ENCODE measurements at regions not wholly inside any gene's neighbourhood (a gene's known extent, or its start where the extent isn't known, plus 50 kb on each side); places are given as distances from the start of the nearest gene placed in this dataset.

DNA sequence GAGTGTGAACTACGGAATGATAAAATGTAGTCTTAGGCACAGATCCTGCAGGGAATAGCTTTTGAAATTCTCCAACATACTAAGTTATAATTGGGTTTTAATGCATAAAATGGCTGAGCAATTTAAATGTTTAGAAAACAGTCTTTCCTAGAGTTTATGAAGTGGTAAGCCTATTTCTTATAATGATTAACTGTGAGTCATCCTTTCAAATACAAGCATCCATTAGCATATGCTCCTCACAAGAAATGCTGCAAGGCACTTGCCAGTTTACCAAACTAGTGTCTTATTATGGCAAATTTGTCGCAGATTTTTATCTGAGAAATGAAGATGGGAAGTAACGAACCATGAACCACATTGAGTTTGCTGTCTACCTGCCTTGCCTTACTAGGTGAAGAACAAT, 101.3 kb upstream of the ESRRG start:
- no peaks in the 10 kb centered on the region for H3K27me3 ChIP-seq (ENCODE audit: control insufficient read depth in 1 of 2, insufficient read depth in 2 of 2, low read length in 2 of 2)
- no peaks in the 10 kb centered on the region for H3K36me3 ChIP-seq (ENCODE audit: control insufficient read depth in 2 of 2, insufficient read depth in 2 of 2, low read length in 2 of 2)
- H3K4me3 ChIP-seq (ENCODE audit: low read length in 2 of 2) = no peak overlapping the region
- H3K9me3 ChIP-seq (ENCODE audit: control insufficient read depth in 2 of 2, low read length in 2 of 2) = no peaks in the 10 kb centered on the region
- no peak overlapping the region for H3K9ac ChIP-seq (ENCODE audit: low read length in 2 of 2)
- H3K27ac ChIP-seq (ENCODE audit: low read length) = no peak overlapping the region
- no peaks in the 10 kb centered on the region for H3K4me1 ChIP-seq (ENCODE audit: control insufficient read depth, insufficient read depth, low read length)

DNA sequence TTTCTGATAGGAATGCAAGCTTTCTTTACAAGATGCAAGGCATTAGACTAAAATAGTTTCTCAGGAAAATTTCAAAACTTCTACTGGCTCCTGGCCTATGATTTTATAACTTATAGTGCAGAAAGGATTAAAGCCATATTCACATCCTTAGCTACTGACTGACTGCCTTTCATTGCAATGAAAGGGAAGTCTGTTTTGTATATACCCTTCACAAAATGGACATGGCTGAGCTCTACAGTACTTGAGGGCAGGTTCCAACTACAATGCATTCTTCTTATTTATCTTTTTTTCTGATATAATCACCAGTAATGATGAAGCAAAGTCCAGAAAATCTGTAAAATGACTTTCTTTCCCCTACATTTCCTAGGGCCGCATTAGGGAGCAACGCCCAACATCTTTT, 100.5 kb upstream of the ESRRG start:
- no peak overlapping the region for H3K9ac ChIP-seq (ENCODE audit: low read length in 2 of 2)
- no peak overlapping the region for H3K4me3 ChIP-seq (ENCODE audit: low read length in 2 of 2)
- H3K4me1 ChIP-seq (ENCODE audit: control insufficient read depth, insufficient read depth, low read length) = no peaks in the 10 kb centered on the region
- no peaks in the 10 kb centered on the region for H3K27me3 ChIP-seq (ENCODE audit: control insufficient read depth in 1 of 2, insufficient read depth in 2 of 2, low read length in 2 of 2)
- H3K9me3 ChIP-seq (ENCODE audit: control insufficient read depth in 2 of 2, low read length in 2 of 2) = no peaks in the 10 kb centered on the region
- no peaks in the 10 kb centered on the region for H3K36me3 ChIP-seq (ENCODE audit: control insufficient read depth in 2 of 2, insufficient read depth in 2 of 2, low read length in 2 of 2)
- H3K27ac ChIP-seq (ENCODE audit: low read length) = no peak overlapping the region

DNA sequence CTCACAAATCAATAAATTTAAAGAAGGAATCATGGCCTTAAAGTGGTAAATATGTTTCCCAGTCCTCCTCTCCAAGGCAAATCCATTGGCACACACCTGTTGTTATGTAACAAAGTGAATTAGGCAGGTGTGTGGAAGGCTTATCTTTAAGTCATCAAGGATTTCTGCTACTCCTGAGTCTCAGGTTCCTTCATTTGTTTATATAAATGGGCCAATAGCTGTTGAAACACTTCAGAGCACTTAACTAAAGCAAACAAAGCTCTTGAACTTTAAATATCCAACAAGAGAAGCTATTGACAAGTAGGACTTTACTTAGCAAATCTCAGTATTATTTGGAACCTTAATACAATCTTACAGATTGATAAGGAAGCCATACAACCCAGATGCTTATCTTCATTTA, 99.3 kb upstream of the ESRRG start:
- Histone ChIP-seq H3K4me1 (ENCODE audit: control insufficient read depth, insufficient read depth, low read length) (no peaks in the 10 kb centered on the region), H3K27ac (ENCODE audit: low read length) (no peak overlapping the region), H3K4me3 (ENCODE audit: low read length in 2 of 2) (no peak overlapping the region), H3K27me3 (ENCODE audit: control insufficient read depth in 1 of 2, insufficient read depth in 2 of 2, low read length in 2 of 2) (no peaks in the 10 kb centered on the region), H3K9ac (ENCODE audit: low read length in 2 of 2) (no peak overlapping the region), H3K9me3 (ENCODE audit: control insufficient read depth in 2 of 2, low read length in 2 of 2) (no peaks in the 10 kb centered on the region), H3K36me3 (ENCODE audit: control insufficient read depth in 2 of 2, insufficient read depth in 2 of 2, low read length in 2 of 2) (no peaks in the 10 kb centered on the region)

DNA sequence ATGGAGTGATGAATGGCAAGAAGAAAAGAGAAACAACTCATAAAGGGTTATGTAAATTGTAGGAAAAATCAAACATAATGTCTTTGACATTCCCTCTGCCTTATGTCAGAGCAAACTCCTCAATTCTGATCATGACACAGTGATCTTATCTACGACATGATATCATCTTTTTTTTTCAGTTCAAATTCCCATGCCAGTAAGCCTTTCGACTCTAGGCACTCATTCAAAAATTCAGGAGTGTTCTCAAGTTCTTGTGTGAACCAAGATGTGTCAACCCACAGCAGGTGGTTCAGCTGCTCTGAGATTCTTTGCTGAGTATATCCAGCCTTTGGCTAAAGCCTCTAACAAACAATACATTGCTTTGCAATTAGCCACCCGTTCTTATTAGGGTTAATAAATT, 97.1 kb upstream of the ESRRG start:
- H3K4me1 ChIP-seq (ENCODE audit: control insufficient read depth, insufficient read depth, low read length) = no peaks in the 10 kb centered on the region
- H3K9ac ChIP-seq (ENCODE audit: low read length in 2 of 2) = no peak overlapping the region
- H3K4me3 ChIP-seq (ENCODE audit: low read length in 2 of 2) = no peak overlapping the region
- H3K27ac ChIP-seq (ENCODE audit: low read length) = no peak overlapping the region
- H3K9me3 ChIP-seq (ENCODE audit: control insufficient read depth in 2 of 2, low read length in 2 of 2) = no peaks in the 10 kb centered on the region
- no peaks in the 10 kb centered on the region for H3K27me3 ChIP-seq (ENCODE audit: control insufficient read depth in 1 of 2, insufficient read depth in 2 of 2, low read length in 2 of 2)
- no peaks in the 10 kb centered on the region for H3K36me3 ChIP-seq (ENCODE audit: control insufficient read depth in 2 of 2, insufficient read depth in 2 of 2, low read length in 2 of 2)

DNA sequence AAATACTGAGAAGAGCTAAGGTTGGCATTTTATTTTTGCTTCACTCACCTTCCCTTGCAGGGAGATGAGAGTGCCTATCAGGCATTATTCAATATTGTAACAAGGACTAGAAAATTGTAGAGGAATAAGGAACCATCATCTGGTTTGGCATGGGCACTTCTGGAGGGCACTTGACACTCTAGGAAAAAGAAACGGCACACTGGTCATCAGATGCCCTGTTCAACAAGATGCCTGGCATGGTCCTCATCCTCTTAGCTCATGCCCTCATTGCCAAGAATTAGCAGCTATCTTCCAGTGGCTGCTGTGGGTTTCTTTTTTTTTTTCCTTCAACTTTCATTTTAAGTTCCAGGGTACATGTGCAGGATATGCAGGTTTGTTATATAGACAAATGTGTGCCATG, 95.1 kb upstream of the ESRRG start:
- Histone ChIP-seq H3K36me3 (ENCODE audit: control insufficient read depth in 2 of 2, insufficient read depth in 2 of 2, low read length in 2 of 2) (no peaks in the 10 kb centered on the region), H3K4me1 (ENCODE audit: control insufficient read depth, insufficient read depth, low read length) (peaks cover 2% of the 10 kb centered on the region), H3K4me3 (ENCODE audit: low read length in 2 of 2) (no peak overlapping the region), H3K27me3 (ENCODE audit: control insufficient read depth in 1 of 2, insufficient read depth in 2 of 2, low read length in 2 of 2) (no peaks in the 10 kb centered on the region), H3K27ac (ENCODE audit: low read length) (no peak overlapping the region), H3K9ac (ENCODE audit: low read length in 2 of 2) (no peak overlapping the region), H3K9me3 (ENCODE audit: control insufficient read depth in 2 of 2, low read length in 2 of 2) (no peaks in the 10 kb centered on the region)

DNA sequence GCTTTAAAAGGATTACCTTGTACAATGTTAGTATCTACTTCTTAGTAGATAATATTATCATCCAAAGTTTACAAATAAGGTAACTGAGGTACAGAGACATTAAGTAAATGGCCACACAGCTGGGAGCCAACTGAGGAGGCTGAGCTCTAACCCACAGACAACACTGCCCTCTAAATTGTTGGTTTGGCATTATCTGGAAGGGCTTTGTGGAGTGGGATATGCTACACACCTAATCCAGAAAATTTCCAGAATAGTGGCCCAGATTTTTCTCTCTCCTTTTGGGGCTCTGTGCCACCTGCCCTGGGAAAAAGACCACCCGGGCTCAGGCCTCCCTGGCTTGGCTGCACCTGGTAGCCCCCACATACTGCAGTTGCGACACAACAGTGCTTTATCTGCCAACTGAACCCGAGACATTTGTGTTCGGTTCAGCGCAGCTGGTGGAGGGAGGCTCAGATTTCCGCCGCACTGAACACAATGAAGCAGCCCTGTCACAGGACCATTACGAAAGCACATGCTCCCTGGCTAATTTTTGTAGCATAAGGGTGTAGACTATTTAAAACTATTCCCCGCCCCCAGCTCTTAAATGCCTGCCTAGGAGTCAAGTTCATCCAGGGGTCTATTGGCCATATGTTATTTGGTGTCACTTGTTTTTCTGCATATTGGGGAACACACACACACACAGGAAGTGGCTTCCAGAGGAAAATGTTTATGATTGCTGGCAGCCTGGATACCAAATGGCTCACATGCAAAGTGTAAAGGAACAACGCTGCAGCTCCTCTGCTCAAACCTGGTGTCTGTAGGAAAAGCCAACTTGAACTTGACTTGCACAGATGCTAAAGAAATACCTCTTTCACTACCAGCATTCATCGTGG, 92.3 kb upstream of the ESRRG start:
- Histone ChIP-seq H3K4me3 (ENCODE audit: low read length in 2 of 2) (peak overlapping the region in 1 of 2 donors; percentile 35), H3K9me3 (ENCODE audit: control insufficient read depth in 2 of 2, low read length in 2 of 2) (no peaks in the 10 kb centered on the region), H3K36me3 (ENCODE audit: control insufficient read depth in 2 of 2, insufficient read depth in 2 of 2, low read length in 2 of 2) (no peaks in the 10 kb centered on the region), H3K4me1 (ENCODE audit: control insufficient read depth, insufficient read depth, low read length) (peaks cover 2% of the 10 kb centered on the region), H3K27me3 (ENCODE audit: control insufficient read depth in 1 of 2, insufficient read depth in 2 of 2, low read length in 2 of 2) (no peaks in the 10 kb centered on the region), H3K9ac (ENCODE audit: low read length in 2 of 2) (no peak overlapping the region), H3K27ac (ENCODE audit: low read length) (no peak overlapping the region)

DNA sequence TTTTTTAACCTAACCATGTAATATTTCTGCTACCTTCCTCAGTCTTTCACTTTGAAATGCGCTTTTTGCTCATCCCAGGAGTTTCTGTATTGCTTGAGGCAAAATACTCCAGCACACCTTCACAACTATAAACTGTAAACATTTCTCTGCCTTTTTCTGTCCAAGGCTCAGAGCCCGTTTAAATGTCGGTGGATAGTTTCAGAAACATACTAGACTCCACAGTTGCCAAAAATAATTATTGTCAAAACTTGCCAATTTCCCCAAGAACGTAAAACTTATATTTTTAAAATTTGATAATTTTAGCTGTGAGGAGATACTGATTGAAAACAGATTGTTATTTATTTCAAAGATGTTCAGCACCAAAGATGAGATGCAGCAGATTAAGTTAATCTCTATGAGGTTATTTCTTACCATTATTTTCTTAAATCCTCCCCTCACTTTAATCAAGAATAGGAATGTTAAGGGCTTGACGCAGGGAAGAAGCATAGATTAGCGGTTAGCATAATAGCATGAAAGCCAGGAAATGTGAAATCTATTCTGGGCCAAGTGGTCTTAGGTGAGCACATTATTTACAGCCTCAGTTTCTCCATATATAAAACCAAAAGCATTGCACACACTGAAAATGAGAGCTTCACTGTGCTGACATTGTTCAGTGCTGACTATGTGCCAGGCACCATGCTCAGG, 91.5 kb upstream of the ESRRG start:
- Histone ChIP-seq H3K4me1 (ENCODE audit: control insufficient read depth, insufficient read depth, low read length) (peaks cover 2% of the 10 kb centered on the region), H3K36me3 (ENCODE audit: control insufficient read depth in 2 of 2, insufficient read depth in 2 of 2, low read length in 2 of 2) (no peaks in the 10 kb centered on the region), H3K4me3 (ENCODE audit: low read length in 2 of 2) (peak overlapping the region in 1 of 2 donors; percentile 35), H3K27me3 (ENCODE audit: control insufficient read depth in 1 of 2, insufficient read depth in 2 of 2, low read length in 2 of 2) (no peaks in the 10 kb centered on the region), H3K9me3 (ENCODE audit: control insufficient read depth in 2 of 2, low read length in 2 of 2) (no peaks in the 10 kb centered on the region), H3K9ac (ENCODE audit: low read length in 2 of 2) (no peak overlapping the region), H3K27ac (ENCODE audit: low read length) (no peak overlapping the region)

DNA sequence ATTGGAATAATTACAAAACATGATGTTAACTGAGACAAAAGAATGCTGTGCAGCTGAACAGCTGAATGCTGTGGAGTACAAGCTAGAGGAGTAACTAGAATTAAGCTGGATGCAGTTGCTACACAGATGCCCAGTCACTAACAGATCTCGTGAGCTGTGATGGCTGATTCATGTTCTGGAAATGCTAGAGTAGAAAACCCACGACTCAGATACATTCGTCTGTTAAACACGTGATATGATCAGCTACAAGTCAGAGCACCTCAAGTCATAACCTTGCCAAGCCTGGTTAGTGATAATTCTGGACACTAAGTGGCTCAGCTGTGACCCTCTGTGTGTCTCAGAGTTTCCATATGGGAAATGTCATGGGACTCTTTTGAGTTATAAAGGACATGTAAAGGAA, 89.7 kb upstream of the ESRRG start:
- no peaks in the 10 kb centered on the region for H3K36me3 ChIP-seq (ENCODE audit: control insufficient read depth in 2 of 2, insufficient read depth in 2 of 2, low read length in 2 of 2)
- no peak overlapping the region for H3K27ac ChIP-seq (ENCODE audit: low read length)
- peaks cover 2% of the 10 kb centered on the region for H3K4me1 ChIP-seq (ENCODE audit: control insufficient read depth, insufficient read depth, low read length)
- no peak overlapping the region for H3K9ac ChIP-seq (ENCODE audit: low read length in 2 of 2)
- H3K9me3 ChIP-seq (ENCODE audit: control insufficient read depth in 2 of 2, low read length in 2 of 2) = no peaks in the 10 kb centered on the region
- no peak overlapping the region for H3K4me3 ChIP-seq (ENCODE audit: low read length in 2 of 2)
- no peaks in the 10 kb centered on the region for H3K27me3 ChIP-seq (ENCODE audit: control insufficient read depth in 1 of 2, insufficient read depth in 2 of 2, low read length in 2 of 2)

DNA sequence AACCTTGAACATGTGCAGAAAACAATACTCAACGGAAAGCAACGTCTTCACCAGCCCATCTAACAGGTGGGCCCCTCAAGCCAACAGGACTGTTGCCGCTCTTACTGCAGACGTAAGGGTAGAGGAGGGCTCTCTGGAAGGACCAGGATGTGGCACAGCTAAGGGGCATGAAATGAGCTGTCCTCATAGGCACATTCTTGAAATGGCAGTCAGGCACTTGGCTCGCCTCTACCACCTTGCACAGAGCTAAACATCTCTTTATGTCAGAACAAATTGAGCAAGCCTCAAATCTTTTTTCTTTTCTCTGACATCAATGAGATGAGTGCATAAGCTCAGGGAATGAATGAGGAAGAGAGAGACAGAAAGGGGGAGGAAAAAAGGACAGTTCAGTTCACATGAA, 86.4 kb upstream of the ESRRG start:
- Histone ChIP-seq H3K27ac (ENCODE audit: low read length) (no peak overlapping the region), H3K4me1 (ENCODE audit: control insufficient read depth, insufficient read depth, low read length) (no peaks in the 10 kb centered on the region), H3K9ac (ENCODE audit: low read length in 2 of 2) (no peak overlapping the region), H3K36me3 (ENCODE audit: control insufficient read depth in 2 of 2, insufficient read depth in 2 of 2, low read length in 2 of 2) (no peaks in the 10 kb centered on the region), H3K4me3 (ENCODE audit: low read length in 2 of 2) (no peak overlapping the region), H3K27me3 (ENCODE audit: control insufficient read depth in 1 of 2, insufficient read depth in 2 of 2, low read length in 2 of 2) (no peaks in the 10 kb centered on the region), H3K9me3 (ENCODE audit: control insufficient read depth in 2 of 2, low read length in 2 of 2) (no peaks in the 10 kb centered on the region)

DNA sequence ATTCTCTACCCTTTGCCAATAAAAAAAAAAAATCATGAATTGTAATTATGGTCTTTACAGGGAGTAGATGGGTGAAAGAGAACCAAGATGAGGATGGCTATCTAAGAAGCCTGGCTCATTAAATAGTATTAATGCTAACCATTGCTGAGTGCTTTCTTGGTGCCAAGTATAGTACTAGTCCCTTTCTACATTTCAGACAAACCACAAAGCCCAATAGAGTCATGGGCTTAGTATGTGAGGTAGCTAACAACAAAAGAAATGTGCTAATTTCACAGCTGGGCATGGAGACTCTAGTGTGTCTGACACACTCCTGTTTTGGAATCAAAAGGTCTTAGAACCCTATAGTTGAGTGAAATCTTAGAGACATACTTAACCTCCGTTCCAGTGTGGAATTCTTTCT, 84.5 kb upstream of the ESRRG start:
- Histone ChIP-seq H3K27ac (ENCODE audit: low read length) (no peak overlapping the region), H3K27me3 (ENCODE audit: control insufficient read depth in 1 of 2, insufficient read depth in 2 of 2, low read length in 2 of 2) (no peaks in the 10 kb centered on the region), H3K4me3 (ENCODE audit: low read length in 2 of 2) (no peak overlapping the region), H3K4me1 (ENCODE audit: control insufficient read depth, insufficient read depth, low read length) (no peaks in the 10 kb centered on the region), H3K9ac (ENCODE audit: low read length in 2 of 2) (no peak overlapping the region), H3K36me3 (ENCODE audit: control insufficient read depth in 2 of 2, insufficient read depth in 2 of 2, low read length in 2 of 2) (no peaks in the 10 kb centered on the region), H3K9me3 (ENCODE audit: control insufficient read depth in 2 of 2, low read length in 2 of 2) (no peaks in the 10 kb centered on the region)

DNA sequence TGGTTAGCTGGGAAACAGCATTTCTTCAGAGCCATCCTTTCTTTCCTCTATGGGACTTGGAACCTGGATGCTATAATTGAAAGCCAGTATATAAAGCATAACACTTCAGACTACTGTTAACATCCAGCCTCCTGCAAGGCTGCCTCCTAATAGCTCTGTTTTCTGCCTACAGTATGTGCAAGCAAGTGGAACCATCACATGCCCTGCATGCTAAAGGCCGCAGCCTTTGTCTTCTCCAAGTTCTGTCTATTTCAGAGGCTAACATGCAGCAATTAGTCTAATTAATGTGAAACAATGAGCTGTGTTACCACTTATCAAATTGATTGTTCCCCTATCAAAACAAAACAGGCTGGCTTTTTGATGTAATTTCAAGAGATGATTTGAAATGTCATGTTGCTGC, 82.7 kb upstream of the ESRRG start:
- Histone ChIP-seq H3K4me3 (ENCODE audit: low read length in 2 of 2) (no peak overlapping the region), H3K4me1 (ENCODE audit: control insufficient read depth, insufficient read depth, low read length) (no peaks in the 10 kb centered on the region), H3K9me3 (ENCODE audit: control insufficient read depth in 2 of 2, low read length in 2 of 2) (no peaks in the 10 kb centered on the region), H3K27ac (ENCODE audit: low read length) (no peak overlapping the region), H3K9ac (ENCODE audit: low read length in 2 of 2) (no peak overlapping the region), H3K36me3 (ENCODE audit: control insufficient read depth in 2 of 2, insufficient read depth in 2 of 2, low read length in 2 of 2) (no peaks in the 10 kb centered on the region), H3K27me3 (ENCODE audit: control insufficient read depth in 1 of 2, insufficient read depth in 2 of 2, low read length in 2 of 2) (no peaks in the 10 kb centered on the region)
